ENCODE measurements at regions not wholly inside any gene's neighbourhood (a gene's known extent, or its start where the extent isn't known, plus 50 kb on each side); places are given as distances from the start of the nearest gene placed in this dataset.

GRCh38 chr13:53123536-53123935 is 94.9 kb downstream of the OLFM4 start:
- TF ChIP-seq CTCF (IDR thresholded peaks at IDR 0.05): no peak
- no peak for TF ChIP-seq EZH2 (IDR thresholded peaks at IDR 0.05)
- TF ChIP-seq EZH2phosphoT487 (IDR thresholded peaks at IDR 0.05): no peak
